Karpas-422 (cell line): ENCODE measurements at regions not wholly inside any gene's neighbourhood (a gene's known extent, or its start where the extent isn't known, plus 50 kb on each side); places are given as distances from the start of the nearest gene placed in this dataset.

Experiments
- DNase-seq: peaks from one replicate; pipeline ENCODE4 v3.0.0-alpha.2; 2015
- H2AFZ ChIP-seq: fragments of 200-600 bp; sonication (generic); 2 replicates; pipeline ENCODE4 v1.6.1; 2014; ENCODE audit warnings: antibody characterized with exemption, low read length, mixed read lengths
- H3K27ac ChIP-seq: fragments of 200-600 bp; sonication (generic); 2 replicates; pipeline ENCODE4 v1.5.1; 2014; ENCODE audit warnings: mild to moderate bottlenecking, low read length, moderate library complexity
- H3K27me3 ChIP-seq: fragments of 200-600 bp; sonication (generic); 2 replicates; pipeline ENCODE4 v1.6.1; 2014; ENCODE audit warnings: low read length, mixed read lengths
- H3K36me3 ChIP-seq: fragments of 200-600 bp; sonication (generic); 2 replicates; pipeline ENCODE4 v1.6.1; 2014; ENCODE audit warnings: low read length, mixed read lengths; ENCODE audit not compliant: insufficient read depth
- H3K4me1 ChIP-seq: fragments of 200-600 bp; sonication (generic); 2 replicates; pipeline ENCODE4 v1.6.1; 2014; ENCODE audit warnings: mild to moderate bottlenecking, low read length, mixed read lengths
- H3K4me2 ChIP-seq: fragments of 200-600 bp; sonication (generic); 2 replicates; pipeline ENCODE4 v1.6.1; 2014; ENCODE audit warnings: low read length, low read depth, mild to moderate bottlenecking; ENCODE audit not compliant: poor library complexity, severe bottlenecking
- H3K4me3 ChIP-seq: fragments of 200-600 bp; sonication (generic); 2 replicates; pipeline ENCODE4 v1.5.1; 2014; ENCODE audit warnings: mild to moderate bottlenecking, antibody characterized with exemption, low read length, mixed read lengths
- H3K79me2 ChIP-seq: fragments of 200-600 bp; sonication (generic); 2 replicates; pipeline ENCODE4 v1.6.1; 2014; ENCODE audit warnings: mild to moderate bottlenecking, low read length, mixed read lengths
- H3K9ac ChIP-seq: fragments of 200-600 bp; sonication (generic); 2 replicates; pipeline ENCODE4 v1.6.0; 2014; ENCODE audit warnings: low read length
- H3K9me2 ChIP-seq: fragments of 200-600 bp; sonication (generic), shearing (Covaris generic); replicated peaks from 2 replicates; pipeline ENCODE4 v1.6.0; 2014; ENCODE audit warnings: mild to moderate bottlenecking, low read length, moderate library complexity; ENCODE audit not compliant: insufficient read depth
- H3K9me3 ChIP-seq: fragments of 300-700, 200-600 bp; sonication (generic); 2 replicates; pipeline ENCODE4 v1.6.1; 2014; ENCODE audit warnings: low read length, mixed read lengths
- H4K20me1 ChIP-seq: fragments of 200-600 bp; sonication (generic); 2 replicates; pipeline ENCODE4 v1.6.1; 2014; ENCODE audit warnings: mild to moderate bottlenecking, antibody characterized with exemption, low read length, low read depth; ENCODE audit not compliant: insufficient read depth

DNA sequence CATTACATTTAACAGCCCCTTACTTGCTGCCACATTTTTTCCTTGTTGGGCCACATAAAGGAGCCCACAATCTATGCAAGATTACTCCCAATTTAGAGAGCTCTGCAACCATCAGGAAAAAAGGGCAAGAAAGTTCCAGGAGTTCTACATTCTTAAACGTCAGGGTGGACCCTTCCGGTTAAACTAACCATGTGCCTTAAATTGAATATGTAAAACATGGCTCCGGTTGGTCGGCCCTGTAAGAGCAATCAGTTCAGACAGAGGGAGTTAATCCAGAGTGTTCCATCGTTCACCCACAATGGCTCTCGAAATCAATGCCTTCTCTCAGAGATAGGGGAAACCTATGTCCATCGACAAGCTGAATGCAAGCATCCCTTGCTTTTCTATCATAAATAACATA is 253.7 kb upstream of the PFKP start:
- H3K9me2 ChIP-seq, result no peaks in the 10 kb centered on the region
- no peaks in the 10 kb centered on the region for H3K9me3 ChIP-seq
- no peak overlapping the region for H3K27ac ChIP-seq
- H3K27me3 ChIP-seq, result no peaks in the 10 kb centered on the region
- H4K20me1 ChIP-seq, result no peaks in the 10 kb centered on the region
- DNase-seq, result no peak
- H2AFZ ChIP-seq, result no peak overlapping the region
- H3K4me2 ChIP-seq, result no peak overlapping the region
- no peak overlapping the region for H3K4me3 ChIP-seq
- H3K9ac ChIP-seq, result no peak overlapping the region
- no peaks in the 10 kb centered on the region for H3K36me3 ChIP-seq
- peaks cover 8% of the 10 kb centered on the region for H3K4me1 ChIP-seq
- no peaks in the 10 kb centered on the region for H3K79me2 ChIP-seq

- Histone ChIP-seq H3K36me3 (no peaks in the 10 kb centered on the region), H3K79me2 (no peaks in the 10 kb centered on the region), H3K27me3 (no peaks in the 10 kb centered on the region), H3K9me3 (no peaks in the 10 kb centered on the region), H3K9me2 (no peaks in the 10 kb centered on the region), H3K27ac (no peak overlapping the region), H2AFZ (no peak overlapping the region), H3K4me2 (no peak overlapping the region), H3K4me1 (peaks cover 8% of the 10 kb centered on the region), H4K20me1 (no peaks in the 10 kb centered on the region), H3K4me3 (no peak overlapping the region), H3K9ac (no peak overlapping the region)
- no peak for DNase-seq
Measured at GRCh38 chr10:2813286-2813685, 254.1 kb upstream of the PFKP start.

DNA sequence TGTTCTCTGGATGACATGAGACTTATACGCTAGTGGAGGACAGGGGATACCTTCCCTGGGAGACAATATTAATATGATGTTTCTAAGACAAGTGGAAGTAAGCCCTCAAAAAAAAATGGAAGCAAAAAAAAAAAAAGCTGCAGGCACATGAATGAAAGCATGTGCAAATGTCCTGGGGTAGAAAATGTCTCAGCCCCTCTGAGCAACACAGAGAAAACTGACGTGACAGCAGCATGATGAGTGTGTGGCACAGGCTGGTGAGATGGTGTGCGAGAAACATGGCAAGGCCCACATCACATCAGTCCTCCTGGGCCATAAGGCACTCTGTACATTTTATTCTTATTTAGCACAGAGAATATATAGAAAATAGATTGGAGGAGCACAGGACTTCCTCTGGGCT is 254.7 kb upstream of the PFKP start:
- Histone ChIP-seq H2AFZ (no peak overlapping the region), H3K27me3 (no peaks in the 10 kb centered on the region), H4K20me1 (no peaks in the 10 kb centered on the region), H3K4me2 (no peak overlapping the region), H3K27ac (no peak overlapping the region), H3K9ac (no peak overlapping the region), H3K79me2 (no peaks in the 10 kb centered on the region), H3K9me3 (no peaks in the 10 kb centered on the region), H3K4me1 (peaks cover 8% of the 10 kb centered on the region), H3K9me2 (no peaks in the 10 kb centered on the region), H3K4me3 (no peak overlapping the region), H3K36me3 (no peaks in the 10 kb centered on the region)
- no peak for DNase-seq

DNA sequence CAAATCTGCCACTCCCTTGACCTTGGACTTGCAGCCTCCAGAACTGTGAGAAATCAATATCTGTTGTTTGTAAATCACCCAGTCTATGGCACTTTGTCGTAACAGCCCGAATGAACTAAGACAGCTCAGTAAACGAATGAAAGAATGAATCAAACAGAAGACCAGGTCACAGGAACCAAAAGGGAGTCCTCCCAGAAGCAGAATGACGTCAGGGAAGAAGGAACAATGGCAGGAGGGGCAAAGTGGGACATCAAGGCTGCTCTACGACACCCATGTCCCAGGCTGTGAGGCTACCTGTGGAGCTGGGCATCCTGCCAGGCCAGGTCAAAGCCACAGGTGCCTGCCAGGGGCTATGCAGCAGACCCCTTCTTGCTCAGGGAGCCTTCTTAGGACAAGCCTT is 267.2 kb upstream of the PFKP start:
- Histone ChIP-seq H3K79me2 (no peaks in the 10 kb centered on the region), H3K9me2 (no peaks in the 10 kb centered on the region; the same call in 1 of the 2 replicates), H3K27ac (no peak overlapping the region), H3K4me3 (no peak overlapping the region), H3K27me3 (no peaks in the 10 kb centered on the region), H3K4me2 (no peak overlapping the region), H3K4me1 (peaks cover 9% of the 10 kb centered on the region), H4K20me1 (no peaks in the 10 kb centered on the region), H3K9me3 (peaks cover 3% of the 10 kb centered on the region; the same call in 1 of the 2 replicates), H3K9ac (no peak overlapping the region), H2AFZ (no peak overlapping the region), H3K36me3 (no peaks in the 10 kb centered on the region)
- DNase-seq, result no peak

- DNase-seq, result no peak
- no peaks in the 10 kb centered on the region for H3K27me3 ChIP-seq
- no peak overlapping the region for H3K4me3 ChIP-seq
- no peak overlapping the region for H3K9ac ChIP-seq
- peaks cover 3% of the 10 kb centered on the region; the same call in 1 of the 2 replicates for H3K9me3 ChIP-seq
- peaks cover 9% of the 10 kb centered on the region for H3K4me1 ChIP-seq
- H2AFZ ChIP-seq, result no peak overlapping the region
- H3K9me2 ChIP-seq, result no peaks in the 10 kb centered on the region; the same call in 1 of the 2 replicates
- H3K36me3 ChIP-seq, result no peaks in the 10 kb centered on the region
- no peaks in the 10 kb centered on the region for H4K20me1 ChIP-seq
- no peaks in the 10 kb centered on the region for H3K79me2 ChIP-seq
- no peak overlapping the region for H3K27ac ChIP-seq
- H3K4me2 ChIP-seq, result peak overlapping the region; percentile 39
Measured at GRCh38 chr10:2798336-2799022, 268.9 kb upstream of the PFKP start.

DNA sequence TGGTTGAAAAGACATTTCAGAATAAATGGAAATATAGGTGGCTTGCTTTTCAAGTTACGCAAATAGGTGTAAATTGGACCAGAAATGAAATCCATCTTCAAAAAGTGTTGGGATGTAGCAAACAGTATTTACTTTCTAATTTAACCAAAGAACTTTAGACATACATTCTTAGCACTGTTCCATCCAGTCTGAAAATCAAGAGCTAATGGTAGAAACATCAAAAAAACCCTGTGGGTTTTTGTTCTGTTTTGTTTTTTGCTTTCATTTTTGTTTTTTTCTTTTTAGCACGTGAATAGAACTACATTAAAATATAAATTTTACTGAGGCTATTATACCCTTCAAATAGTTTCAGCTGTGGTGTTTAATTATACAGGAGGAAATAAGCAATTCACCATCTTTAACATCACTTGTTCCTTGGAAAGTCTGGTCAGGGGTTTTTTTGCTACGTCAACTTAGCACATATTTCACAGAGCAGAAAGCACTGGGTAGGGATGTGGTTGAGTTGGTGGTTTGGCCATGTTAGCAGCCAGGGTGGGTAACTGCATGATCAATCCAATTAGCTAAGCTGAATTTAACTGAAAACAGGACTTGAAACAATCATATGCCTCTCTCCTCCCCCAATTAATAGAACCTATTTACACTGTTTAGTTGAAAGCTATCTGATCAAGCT is 275.4 kb upstream of the PFKP start:
- DNase-seq, result no peak
- no peaks in the 10 kb centered on the region for H4K20me1 ChIP-seq
- H3K27me3 ChIP-seq, result no peaks in the 10 kb centered on the region
- no peak overlapping the region for H3K4me3 ChIP-seq
- no peak overlapping the region for H3K9ac ChIP-seq
- no peaks in the 10 kb centered on the region for H3K36me3 ChIP-seq
- no peak overlapping the region for H3K4me2 ChIP-seq
- H3K9me3 ChIP-seq, result peaks cover 3% of the 10 kb centered on the region; the same call in 1 of the 2 replicates
- no peaks in the 10 kb centered on the region for H3K4me1 ChIP-seq
- no peaks in the 10 kb centered on the region for H3K9me2 ChIP-seq
- H3K79me2 ChIP-seq, result no peaks in the 10 kb centered on the region
- H2AFZ ChIP-seq, result no peak overlapping the region
- no peak overlapping the region for H3K27ac ChIP-seq

DNA sequence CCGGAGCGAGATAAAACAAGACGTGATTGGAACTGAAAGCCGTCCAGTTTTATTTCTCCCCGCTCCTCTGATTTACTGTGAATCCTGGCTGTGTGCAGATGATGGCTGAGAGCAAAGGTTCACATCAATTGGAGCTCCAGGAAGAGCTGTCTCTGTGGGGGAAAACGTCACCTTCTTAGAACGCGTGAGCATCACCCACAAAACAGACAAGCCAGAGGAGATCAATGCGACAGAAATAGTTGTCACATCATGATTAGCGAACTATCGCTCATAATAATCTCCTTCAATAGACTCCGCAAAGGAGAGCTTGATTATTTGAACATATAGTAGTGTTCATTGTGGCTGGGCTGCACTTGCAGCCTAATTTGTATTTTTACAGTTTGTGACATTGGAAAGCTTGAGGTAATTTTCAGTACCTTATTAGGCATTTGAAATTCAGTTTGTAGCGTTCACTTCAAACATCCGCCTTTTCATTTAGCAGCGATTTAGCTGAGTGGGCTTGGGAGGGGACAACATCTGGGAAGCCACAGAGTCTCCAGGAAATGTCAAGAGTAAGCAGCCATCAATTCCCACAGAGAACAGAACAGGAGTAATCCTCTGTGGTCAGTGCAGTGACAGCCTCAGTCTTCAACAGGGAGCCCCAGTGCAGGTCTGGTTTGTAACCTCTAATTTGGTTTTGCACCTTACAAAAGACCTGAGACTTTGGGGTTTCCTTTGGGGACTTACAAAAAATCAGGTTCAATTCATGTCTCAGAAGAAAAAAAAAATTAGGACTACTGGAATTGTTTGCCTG is 276.8 kb upstream of the PFKP start:
- DNase-seq, result no peak
- no peak overlapping the region for H2AFZ ChIP-seq
- no peak overlapping the region for H3K4me3 ChIP-seq
- no peak overlapping the region for H3K9ac ChIP-seq
- no peaks in the 10 kb centered on the region for H3K36me3 ChIP-seq
- H3K27ac ChIP-seq, result no peak overlapping the region
- H3K79me2 ChIP-seq, result no peaks in the 10 kb centered on the region
- H3K9me2 ChIP-seq, result no peaks in the 10 kb centered on the region
- H3K4me1 ChIP-seq, result no peaks in the 10 kb centered on the region
- H3K4me2 ChIP-seq, result no peak overlapping the region
- H4K20me1 ChIP-seq, result no peaks in the 10 kb centered on the region
- no peaks in the 10 kb centered on the region; the same call in 1 of the 2 replicates for H3K9me3 ChIP-seq
- no peaks in the 10 kb centered on the region for H3K27me3 ChIP-seq

- Histone ChIP-seq H3K27me3 (no peaks in the 10 kb centered on the region), H3K9ac (no peak overlapping the region), H3K9me2 (no peaks in the 10 kb centered on the region), H3K9me3 (no peaks in the 10 kb centered on the region), H3K27ac (no peak overlapping the region), H3K36me3 (no peaks in the 10 kb centered on the region), H3K79me2 (no peaks in the 10 kb centered on the region), H4K20me1 (no peaks in the 10 kb centered on the region), H3K4me3 (no peak overlapping the region), H2AFZ (no peak overlapping the region), H3K4me2 (no peak overlapping the region), H3K4me1 (peaks cover 8% of the 10 kb centered on the region)
- no peak for DNase-seq
Measured at GRCh38 chr10:2786251-2786650, 281.1 kb upstream of the PFKP start.
